Aorta (tissue), 5 donors: ENCODE measurements at regions not wholly inside any gene's neighbourhood (a gene's known extent, or its start where the extent isn't known, plus 50 kb on each side); places are given as distances from the start of the nearest gene placed in this dataset.
"Not testable (repeated sequence)": the region's sequence is repeated elsewhere in the genome, so short reads cannot be mapped to it uniquely, and the experiment has no call there.

Experiments
- ATAC-seq: fragments of 200-7000 bp; cut with Tn5 transposase; one replicate; pipeline ENCODE4 v1.9.1; 2022; ENCODE audit warnings: moderate library complexity; ENCODE audit not compliant: low FRiP score
- DNase-seq, 2 donors: peaks; one replicate each; pipeline ENCODE4 v3.0.0-alpha.2; 2020
- H3K27ac ChIP-seq, 2 donors: one replicate each; pipeline ENCODE4 v1.5.1; 2013; ENCODE audit warnings: low read length in 2 of 2, mild to moderate bottlenecking in 2 of 2, moderate library complexity in 2 of 2, control low read depth in 1 of 2, inconsistent platforms in 1 of 2, low read depth in 1 of 2
- H3K27me3 ChIP-seq, 2 donors: one replicate each; pipeline ENCODE4 v1.6.1; 2013; ENCODE audit warnings: control low read depth in 1 of 2, low read length in 1 of 2, mild to moderate bottlenecking in 1 of 2, moderate library complexity in 1 of 2; ENCODE audit not compliant: insufficient read depth in 2 of 2, control insufficient read depth in 1 of 2
- H3K36me3 ChIP-seq, 2 donors: one replicate each; pipeline ENCODE4 v1.6.1; 2013; ENCODE audit warnings: control low read depth in 1 of 2, low read length in 1 of 2, mild to moderate bottlenecking in 1 of 2; ENCODE audit not compliant: insufficient read depth in 2 of 2, control insufficient read depth in 1 of 2
- H3K4me1 ChIP-seq, 2 donors: one replicate each; pipeline ENCODE4 v1.6.1; 2013; ENCODE audit warnings: low read length in 2 of 2, control low read depth in 1 of 2, mild to moderate bottlenecking in 1 of 2, moderate library complexity in 1 of 2; ENCODE audit not compliant: insufficient read depth in 2 of 2, control insufficient read depth in 1 of 2
- H3K4me3 ChIP-seq, 2 donors: one replicate each; pipeline ENCODE4 v1.5.1; 2013; ENCODE audit warnings: low read length in 2 of 2, control low read depth in 1 of 2, mild to moderate bottlenecking in 1 of 2
- H3K9me3 ChIP-seq: one replicate; pipeline ENCODE4 v1.6.1; 2013; ENCODE audit warnings: mild to moderate bottlenecking, low read length; ENCODE audit not compliant: control insufficient read depth
- WGBS, 2 donors: extraction: QIAGEN DNeasy Blood & Tissue Kit; methylation state at CpG; one replicate each; pipeline ENCODE4 v1.1.7; 2013; 5-methylcytosine and 5-hydroxymethylcytosine counted together
- intact Hi-C, 2 donors: fragments of 100-400 bp; cut with DNase I; formaldehyde crosslinking; loops; one replicate each; pipeline versions ENCODE4 v1.14.2 to v1.15.0; 2022
- donor health status: healthy with polysubstance abuse.
- donor health status: Bipolar disorder and iron deficiency.
- donor health status: DM: no; HTN: no; CAD: no.
- donor health status: DM: no; HTN: no; CAD: no.
- donor health status: DM: yes; HTN: yes; CAD: no.

DNA sequence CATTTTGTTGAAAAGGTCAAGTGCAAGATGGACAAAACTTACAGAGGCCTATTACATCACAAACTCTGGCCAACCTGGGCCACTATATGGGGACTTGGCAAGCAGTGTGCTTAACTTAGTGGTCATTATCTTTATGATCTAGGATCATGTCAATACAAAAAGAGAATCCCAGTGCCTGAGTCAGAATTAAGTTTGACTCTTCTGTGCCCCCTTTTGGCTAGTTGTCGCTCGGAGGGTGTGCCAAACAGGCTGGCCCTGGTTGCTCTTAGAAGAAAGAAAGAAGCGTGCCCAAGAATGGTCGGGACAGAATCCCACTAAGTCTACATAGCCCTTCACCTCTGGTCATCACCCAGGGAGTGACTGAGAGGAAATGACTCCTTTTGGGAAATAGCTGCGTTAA is 100.1 kb downstream of the EIF4E start:
- H3K27me3 ChIP-seq, result no peaks in the 10 kb centered on the region
- no peaks in the 10 kb centered on the region for H3K36me3 ChIP-seq
- 68 to 69% methylated on average over 5 of the region's 5 CpGs for WGBS, 2 donors
- no peak overlapping the region for H3K4me3 ChIP-seq
- H3K9me3 ChIP-seq, result peaks cover 1% of the 10 kb centered on the region
- no peak overlapping the region for H3K27ac ChIP-seq
- no peak for ATAC-seq
- intact Hi-C loops, result no loop called here
- no peaks in the 10 kb centered on the region for H3K4me1 ChIP-seq
- no peak for DNase-seq

DNA sequence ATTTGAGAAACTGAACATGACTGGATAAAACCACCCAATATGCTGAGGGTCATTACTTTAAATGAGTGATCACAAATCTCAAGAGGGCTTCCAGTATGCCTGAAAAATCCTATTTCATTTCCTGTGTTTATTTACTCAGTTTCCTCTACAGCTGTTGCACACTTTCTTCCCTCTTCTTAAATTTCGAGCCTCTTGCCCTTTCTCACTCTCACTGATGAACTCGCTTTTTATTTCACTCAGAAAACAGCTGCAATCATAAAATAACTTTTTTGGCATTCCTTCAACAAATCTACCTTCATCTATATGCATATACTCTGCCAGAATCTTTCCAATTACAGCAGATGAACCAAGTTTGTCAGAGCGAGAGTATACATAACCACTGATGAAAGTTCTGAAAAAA is 101.3 kb downstream of the EIF4E start:
- Histone ChIP-seq H3K9me3 (peaks cover 1% of the 10 kb centered on the region), H3K27me3 (no peaks in the 10 kb centered on the region), H3K4me1 (no peaks in the 10 kb centered on the region), H3K36me3 (no peaks in the 10 kb centered on the region), H3K4me3 (no peak overlapping the region), H3K27ac (no peak overlapping the region)
- WGBS, 2 donors, result 56 to 61% methylated on average over 3 of the region's 3 CpGs
- DNase-seq (no peak), ATAC-seq (no peak)
- intact Hi-C loops, result no loop called here

DNA sequence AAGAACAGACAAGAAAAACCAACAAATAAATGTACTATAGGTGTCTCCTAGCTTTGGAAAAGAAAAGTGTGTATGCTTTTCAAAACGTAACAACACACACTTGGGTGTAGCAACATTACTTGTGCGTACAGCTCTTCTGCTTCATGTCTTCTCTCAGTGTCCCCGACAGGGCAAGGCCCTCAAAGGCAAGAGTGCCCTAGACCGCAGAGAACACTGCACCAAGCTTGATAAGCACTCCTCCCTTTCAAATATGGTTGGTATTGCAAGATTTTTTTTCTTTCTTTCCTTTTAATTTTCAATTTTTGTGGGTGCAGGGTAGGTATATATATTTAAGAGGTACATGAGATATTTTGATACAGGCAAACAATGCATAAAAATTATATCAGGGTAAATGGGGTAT is 106.8 kb downstream of the EIF4E start:
- Histone ChIP-seq H3K27ac (no peak overlapping the region), H3K27me3 (peaks cover 0 to 5% of the 10 kb centered on the region in 2 donors), H3K36me3 (no peaks in the 10 kb centered on the region), H3K4me1 (no peaks in the 10 kb centered on the region), H3K9me3 (no peaks in the 10 kb centered on the region), H3K4me3 (no peak overlapping the region)
- ATAC-seq (no peak), DNase-seq (no peak)
- 90 to 91% methylated on average over 4 of the region's 4 CpGs for WGBS, 2 donors
- intact Hi-C loops, result no loop called here

GRCh38 chr4:98818116-98818515 is 110.8 kb downstream of the EIF4E start:
- H3K4me1 ChIP-seq, DNase-seq, H3K36me3 ChIP-seq, H3K27me3 ChIP-seq, H3K27ac ChIP-seq, H3K4me3 ChIP-seq, ATAC-seq, intact Hi-C loops, H3K9me3 ChIP-seq: not testable (repeated sequence)
- 89 to 92% methylated on average over 1 of the region's 1 CpG for WGBS, 2 donors

DNA sequence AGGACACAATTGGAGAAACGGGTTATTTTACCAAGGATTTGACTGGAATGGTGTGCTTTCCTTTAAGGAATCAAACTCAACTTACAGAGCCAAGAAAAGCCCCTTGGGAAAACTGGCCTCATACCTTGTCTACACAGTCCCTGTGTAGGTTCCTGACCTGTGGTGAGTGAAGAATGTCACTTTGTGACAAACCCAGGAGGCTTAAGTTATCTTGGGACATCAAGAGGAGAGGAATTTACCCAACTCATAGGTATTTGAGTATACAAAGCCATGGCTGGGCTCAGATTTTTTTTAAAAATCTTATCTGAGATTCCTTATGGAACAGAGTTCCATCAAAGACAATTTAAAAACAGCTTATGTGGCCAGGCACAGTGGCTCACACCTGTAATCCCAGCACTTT is 112.1 kb downstream of the EIF4E start:
- WGBS, 2 donors, result 52 to 58% methylated on average over 1 of the region's 1 CpG
- intact Hi-C loops, result no loop called here

GRCh38 chr4:98816386-98816785 is 112.5 kb downstream of the EIF4E start:
- intact Hi-C loops, result no loop called here
- H3K4me1 ChIP-seq, result no peaks in the 10 kb centered on the region
- ATAC-seq, result no peak
- no peak overlapping the region for H3K4me3 ChIP-seq
- peaks cover 0 to 5% of the 10 kb centered on the region in 2 donors for H3K27me3 ChIP-seq
- no peaks in the 10 kb centered on the region for H3K9me3 ChIP-seq
- H3K27ac ChIP-seq, result no peak overlapping the region
- H3K36me3 ChIP-seq, result no peaks in the 10 kb centered on the region
- no peak for DNase-seq

More for the DNA sequence above, 112.1 kb downstream of the EIF4E start:
- no peaks in the 10 kb centered on the region for H3K36me3 ChIP-seq
- H3K4me3 ChIP-seq, result no peak overlapping the region
- no peak overlapping the region for H3K27ac ChIP-seq
- H3K27me3 ChIP-seq, result peaks cover 0 to 5% of the 10 kb centered on the region in 2 donors
- ATAC-seq (no peak), DNase-seq (no peak)
- no peaks in the 10 kb centered on the region for H3K4me1 ChIP-seq
- H3K9me3 ChIP-seq, result no peaks in the 10 kb centered on the region

- no peaks in the 10 kb centered on the region for H3K9me3 ChIP-seq
- WGBS, 2 donors, result 93 to 98% methylated on average over 2 of the region's 2 CpGs
- ATAC-seq, result no peak
- DNase-seq, result no peak
- H3K4me3 ChIP-seq, result no peak overlapping the region
- no peak overlapping the region for H3K27ac ChIP-seq
- no peaks in the 10 kb centered on the region for H3K27me3 ChIP-seq
- H3K36me3 ChIP-seq, result no peaks in the 10 kb centered on the region
- intact Hi-C loops, result no loop called here
- no peaks in the 10 kb centered on the region for H3K4me1 ChIP-seq
Observed at GRCh38 chr4:98804403-98804802, 124.5 kb downstream of the EIF4E start.

GRCh38 chr4:98803251-98803650 is 125.7 kb downstream of the EIF4E start:
- no peak for ATAC-seq
- no peak for DNase-seq

GRCh38 chr4:98802770-98803198 is 126.1 kb downstream of the EIF4E start:
- intact Hi-C loops, result no loop called here

More at GRCh38 chr4:98803251-98803650, 125.7 kb downstream of the EIF4E start:
- H3K27me3 ChIP-seq, result no peaks in the 10 kb centered on the region
- intact Hi-C loops, result no loop called here
- H3K4me1 ChIP-seq, result no peaks in the 10 kb centered on the region
- 62 to 63% methylated on average over 3 of the region's 3 CpGs for WGBS, 2 donors
- no peaks in the 10 kb centered on the region for H3K9me3 ChIP-seq
- H3K4me3 ChIP-seq, result no peak overlapping the region
- no peak overlapping the region for H3K27ac ChIP-seq
- H3K36me3 ChIP-seq, result no peaks in the 10 kb centered on the region

More at GRCh38 chr4:98802770-98803198, 126.1 kb downstream of the EIF4E start:
- WGBS, 2 donors, result 3 to 18% methylated on average over 1 of the region's 1 CpG
- DNase-seq (no peak), ATAC-seq (no peak)
- Histone ChIP-seq H3K27me3 (no peaks in the 10 kb centered on the region), H3K9me3 (no peaks in the 10 kb centered on the region), H3K4me1 (no peaks in the 10 kb centered on the region), H3K4me3 (no peak overlapping the region), H3K27ac (no peak overlapping the region), H3K36me3 (no peaks in the 10 kb centered on the region)
